ENCODE measurements at regions not wholly inside any gene's neighbourhood (a gene's known extent, or its start where the extent isn't known, plus 50 kb on each side); places are given as distances from the start of the nearest gene placed in this dataset.
A peak's percentile ranks its signal among the peaks of the same experiment; 100 is the strongest.

DNA sequence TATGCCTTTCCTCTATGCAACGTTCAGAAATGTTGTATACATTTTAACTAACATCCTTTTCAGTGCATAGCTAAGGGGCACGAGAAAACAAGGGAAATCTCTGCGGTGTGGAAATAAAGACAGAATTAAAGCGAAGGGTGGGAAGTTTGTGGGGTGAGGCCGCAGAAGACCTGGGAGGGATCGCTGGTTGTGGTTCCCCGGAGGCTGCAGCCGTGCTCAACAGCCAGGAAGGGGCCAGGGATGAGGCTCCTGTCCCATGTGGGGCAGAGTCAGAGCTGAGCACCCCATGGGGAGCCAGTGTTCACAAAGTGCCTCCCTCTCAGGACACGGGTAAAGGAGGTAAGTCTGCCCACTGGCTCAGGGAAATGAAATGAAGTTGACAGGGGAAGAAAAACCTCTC lies 67.5 kb downstream of the MYEOV start:
- Histone ChIP-seq H3K27me3 (ENCODE audit: insufficient read depth, low read length) (no peaks in the 10 kb centered on the region), H3K79me1 (ENCODE audit: insufficient read depth, low read depth, low read length, poor library complexity, severe bottlenecking) (no peaks in the 10 kb centered on the region), H4K20me1 (ENCODE audit: control insufficient read depth, insufficient read depth, insufficient read length) (peaks cover 4% of the 10 kb centered on the region), H2BK5ac (ENCODE audit: insufficient read length, low read length) (no peak overlapping the region), H3K27ac (ENCODE audit: insufficient read length, low read depth, low read length) (no peak overlapping the region), H3K9ac (ENCODE audit: extremely low read depth, insufficient read length, low read length) (no peak overlapping the region), H2BK120ac (ENCODE audit: low read depth, low read length, poor library complexity, severe bottlenecking) (no peak overlapping the region), H2AK5ac (ENCODE audit: insufficient read length, low read length) (no peak overlapping the region), H4K91ac (ENCODE audit: insufficient read length, low read depth, low read length) (no peak overlapping the region), H3K79me2 (ENCODE audit: insufficient read depth, low read length) (no peaks in the 10 kb centered on the region), H3K23ac (ENCODE audit: insufficient read length, low read depth, low read length) (no peak overlapping the region), H3K18ac (ENCODE audit: insufficient read length, low read depth, low read length) (no peak overlapping the region), H3T11ph (ENCODE audit: low read length) (no peak overlapping the region), H4K5ac (ENCODE audit: insufficient read length, low read depth, low read length) (no peak overlapping the region), H3K4ac (ENCODE audit: low read depth, low read length) (no peak overlapping the region), H3K23me2 (ENCODE audit: insufficient read length, low read depth, low read length, poor library complexity, severe bottlenecking) (no peaks in the 10 kb centered on the region), H3K56ac (ENCODE audit: insufficient read length, low read depth, low read length) (no peak overlapping the region), H3K4me1 (ENCODE audit: insufficient read depth, low read length) (no peaks in the 10 kb centered on the region), H2BK12ac (ENCODE audit: insufficient read length, low read depth, low read length) (no peak overlapping the region), H2BK15ac (ENCODE audit: low read depth, low read length) (no peak overlapping the region), H2BK20ac (ENCODE audit: low read depth, low read length, poor library complexity, severe bottlenecking) (no peak overlapping the region), H4K8ac (replicated peaks; ENCODE audit: insufficient read length, low read depth, low read length) (no peak overlapping the region), H3K14ac (ENCODE audit: insufficient read depth, low read length) (no peak overlapping the region), H3K4me2 (ENCODE audit: insufficient read depth, insufficient read length, low read length) (no peak overlapping the region), H3K9me3 (ENCODE audit: control insufficient read depth, low read depth, low read length) (peaks cover 5% of the 10 kb centered on the region), H2AFZ (ENCODE audit: low read length) (no peak overlapping the region)
- peak; percentile 12 for DNase-seq
- Mint-ChIP-seq H3K4me3 (no peak overlapping the region), H3K27ac (peak overlapping the region in 1 of 3 experiments; percentile 34; a peak in 1 of 7 replicates), H3K27me3 (ENCODE audit: low read depth) (peaks cover 2% of the 10 kb centered on the region; the same call in 1 of the 2 replicates), H3K4me1 (peaks cover 8% of the 10 kb centered on the region in 2 experiments; a peak in 3 of 4 replicates), H3K9me3 (peaks cover 5 to 10% of the 10 kb centered on the region in 2 experiments; a peak in 4 of 5 replicates), H3K36me3 (ENCODE audit: insufficient read depth in 1 of 3, low read depth in 3 of 3) (no peaks in the 10 kb centered on the region; a peak in 1 of 7 replicates)
- TF ChIP-seq, protein P1, sequence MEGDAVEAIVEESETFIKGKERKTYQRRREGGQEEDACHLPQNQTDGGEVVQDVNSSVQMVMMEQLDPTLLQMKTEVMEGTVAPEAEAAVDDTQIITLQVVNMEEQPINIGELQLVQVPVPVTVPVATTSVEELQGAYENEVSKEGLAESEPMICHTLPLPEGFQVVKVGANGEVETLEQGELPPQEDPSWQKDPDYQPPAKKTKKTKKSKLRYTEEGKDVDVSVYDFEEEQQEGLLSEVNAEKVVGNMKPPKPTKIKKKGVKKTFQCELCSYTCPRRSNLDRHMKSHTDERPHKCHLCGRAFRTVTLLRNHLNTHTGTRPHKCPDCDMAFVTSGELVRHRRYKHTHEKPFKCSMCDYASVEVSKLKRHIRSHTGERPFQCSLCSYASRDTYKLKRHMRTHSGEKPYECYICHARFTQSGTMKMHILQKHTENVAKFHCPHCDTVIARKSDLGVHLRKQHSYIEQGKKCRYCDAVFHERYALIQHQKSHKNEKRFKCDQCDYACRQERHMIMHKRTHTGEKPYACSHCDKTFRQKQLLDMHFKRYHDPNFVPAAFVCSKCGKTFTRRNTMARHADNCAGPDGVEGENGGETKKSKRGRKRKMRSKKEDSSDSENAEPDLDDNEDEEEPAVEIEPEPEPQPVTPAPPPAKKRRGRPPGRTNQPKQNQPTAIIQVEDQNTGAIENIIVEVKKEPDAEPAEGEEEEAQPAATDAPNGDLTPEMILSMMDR (conservative IDR thresholded peaks at IDR 0.05) = no peak
- no CpG with 5 or more reads among the region's 9 CpGs for WGBS (ENCODE audit: extremely low coverage, insufficient read length, low lambda C conversion rate)

Measured in H9 (cell line).